AG04450 (cell line): ENCODE measurements at regions not wholly inside any gene's neighbourhood (a gene's known extent, or its start where the extent isn't known, plus 50 kb on each side); places are given as distances from the start of the nearest gene placed in this dataset.

Source experiments
- CTCF ChIA-PET: fragments of 300-600, 350-600 bp; formaldehyde crosslinking; extraction: SDS; loops from one replicate; lab custom pipeline; 2022; ENCODE audit warnings: antibody characterized with exemption, inconsistent platforms; lab: Charles Lee
- POLR2A ChIA-PET: fragments of 350-600 bp; formaldehyde crosslinking; extraction: SDS; loops from one replicate; lab custom pipeline; 2021; ENCODE audit warnings: antibody characterized with exemption, inconsistent platforms; lab: Yijun Ruan, JAX
- DNase-seq: peaks from one replicate; pipeline ENCODE4 v3.0.0-alpha.2; 2011; ENCODE audit warnings: low read depth, low spot score
- H3K27ac ChIP-seq: one replicate; pipeline ENCODE4 v1.5.1; 2012; ENCODE audit warnings: low read depth, low read length, control low read depth
- H3K27me3 ChIP-seq: one replicate; pipeline ENCODE4 v1.6.0; 2012; ENCODE audit warnings: low read length; ENCODE audit not compliant: control insufficient read depth, insufficient read depth
- H3K4me3 ChIP-seq: 2 replicates; pipeline ENCODE4 v1.5.1; 2011; ENCODE audit warnings: mild to moderate bottlenecking, low read depth, low read length, control low read depth
- H3K9me3 ChIP-seq: 2 replicates; pipeline ENCODE4 v1.5.1; 2012; ENCODE audit warnings: low read length; ENCODE audit not compliant: control insufficient read depth, insufficient read depth
- TF ChIP-seq, protein P1 (sequence below): IDR thresholded peaks from 2 replicates; pipeline ENCODE4 v1.5.1; 2011; ENCODE audit warnings: low read depth, low read length, control low read depth, inconsistent platforms

DNA sequence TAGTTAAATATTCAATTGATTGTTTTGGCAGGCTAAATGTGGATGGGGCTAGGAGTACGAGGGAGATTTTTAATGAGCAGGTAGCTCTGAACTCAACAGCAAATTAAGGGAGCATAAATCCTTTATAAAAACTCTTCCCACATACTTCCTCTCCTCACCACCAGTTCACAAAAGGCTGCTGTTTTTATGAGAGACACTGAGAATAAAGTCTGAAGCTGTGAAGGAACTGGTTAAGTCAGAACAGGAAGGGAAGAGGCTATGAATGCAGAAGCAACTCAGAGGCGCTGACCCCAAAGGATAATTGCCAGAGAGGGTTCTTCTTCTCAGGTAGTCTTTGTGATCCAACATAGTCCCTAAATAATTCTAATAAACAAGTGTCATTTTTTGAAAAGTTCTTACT, 406.1 kb downstream of the GPM6A start:
- no peak for DNase-seq
- Histone ChIP-seq H3K9me3 (peaks cover 3% of the 10 kb centered on the region), H3K27ac (no peak overlapping the region), H3K4me3 (no peak overlapping the region), H3K27me3 (no peaks in the 10 kb centered on the region)
- TF ChIP-seq, protein P1, sequence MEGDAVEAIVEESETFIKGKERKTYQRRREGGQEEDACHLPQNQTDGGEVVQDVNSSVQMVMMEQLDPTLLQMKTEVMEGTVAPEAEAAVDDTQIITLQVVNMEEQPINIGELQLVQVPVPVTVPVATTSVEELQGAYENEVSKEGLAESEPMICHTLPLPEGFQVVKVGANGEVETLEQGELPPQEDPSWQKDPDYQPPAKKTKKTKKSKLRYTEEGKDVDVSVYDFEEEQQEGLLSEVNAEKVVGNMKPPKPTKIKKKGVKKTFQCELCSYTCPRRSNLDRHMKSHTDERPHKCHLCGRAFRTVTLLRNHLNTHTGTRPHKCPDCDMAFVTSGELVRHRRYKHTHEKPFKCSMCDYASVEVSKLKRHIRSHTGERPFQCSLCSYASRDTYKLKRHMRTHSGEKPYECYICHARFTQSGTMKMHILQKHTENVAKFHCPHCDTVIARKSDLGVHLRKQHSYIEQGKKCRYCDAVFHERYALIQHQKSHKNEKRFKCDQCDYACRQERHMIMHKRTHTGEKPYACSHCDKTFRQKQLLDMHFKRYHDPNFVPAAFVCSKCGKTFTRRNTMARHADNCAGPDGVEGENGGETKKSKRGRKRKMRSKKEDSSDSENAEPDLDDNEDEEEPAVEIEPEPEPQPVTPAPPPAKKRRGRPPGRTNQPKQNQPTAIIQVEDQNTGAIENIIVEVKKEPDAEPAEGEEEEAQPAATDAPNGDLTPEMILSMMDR, result no peak
- POLR2A ChIA-PET, result no interaction called here
- CTCF ChIA-PET, result interaction anchor here (0.6 kb wide), 1 partner anchor 935 kb away, joined by 3 read pairs; no protein-coding TSS in a partner anchor

DNA sequence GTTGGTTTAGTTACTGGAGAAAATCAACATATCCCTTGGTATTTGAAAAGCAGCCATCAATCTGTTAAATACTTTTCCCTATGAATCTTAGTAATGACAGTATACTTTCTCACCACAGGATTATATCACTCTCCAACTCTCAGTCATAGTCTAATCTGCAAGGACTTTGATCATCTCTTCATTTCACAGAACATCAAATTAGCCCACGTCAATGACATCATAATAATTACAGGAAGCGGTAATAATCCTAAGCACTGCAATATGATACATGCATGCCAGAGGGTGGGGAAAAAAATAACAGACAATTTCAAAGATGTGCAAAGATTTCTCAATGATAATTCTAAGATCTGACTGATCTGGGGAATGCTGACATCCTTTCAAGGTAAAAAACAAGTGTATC, 404.1 kb downstream of the GPM6A start:
- H3K27ac ChIP-seq, result no peak overlapping the region
- CTCF ChIA-PET, result no interaction called here
- peaks cover 6% of the 10 kb centered on the region for H3K9me3 ChIP-seq
- POLR2A ChIA-PET, result no interaction called here
- no peaks in the 10 kb centered on the region for H3K27me3 ChIP-seq
- TF ChIP-seq, protein P1, result no peak
- no peak overlapping the region for H3K4me3 ChIP-seq
- no peak for DNase-seq

DNA sequence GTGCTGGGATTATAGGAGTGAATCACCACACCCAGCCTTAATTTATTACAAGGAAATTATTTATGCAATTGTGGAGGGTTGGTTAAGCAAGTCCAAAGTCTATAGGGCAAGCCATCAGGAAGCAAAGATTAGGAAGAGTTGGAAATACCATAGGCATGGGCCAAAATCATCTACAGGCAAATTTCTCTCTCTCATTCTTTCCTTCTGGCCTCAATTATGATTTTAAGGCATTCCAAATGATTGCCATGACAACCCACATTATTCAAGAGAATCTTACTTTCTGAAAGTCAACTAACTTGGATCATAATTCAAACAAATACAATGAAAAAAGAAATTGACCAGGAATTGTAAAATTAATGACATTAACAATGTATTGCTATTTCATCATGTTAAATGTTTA, 400.8 kb downstream of the GPM6A start:
- ChIA-PET POLR2A (no interaction called here), CTCF (no interaction called here)
- TF ChIP-seq, protein P1, result no peak
- Histone ChIP-seq H3K4me3 (no peak overlapping the region), H3K9me3 (peaks cover 10% of the 10 kb centered on the region), H3K27me3 (no peaks in the 10 kb centered on the region), H3K27ac (no peak overlapping the region)
- DNase-seq, result no peak

DNA sequence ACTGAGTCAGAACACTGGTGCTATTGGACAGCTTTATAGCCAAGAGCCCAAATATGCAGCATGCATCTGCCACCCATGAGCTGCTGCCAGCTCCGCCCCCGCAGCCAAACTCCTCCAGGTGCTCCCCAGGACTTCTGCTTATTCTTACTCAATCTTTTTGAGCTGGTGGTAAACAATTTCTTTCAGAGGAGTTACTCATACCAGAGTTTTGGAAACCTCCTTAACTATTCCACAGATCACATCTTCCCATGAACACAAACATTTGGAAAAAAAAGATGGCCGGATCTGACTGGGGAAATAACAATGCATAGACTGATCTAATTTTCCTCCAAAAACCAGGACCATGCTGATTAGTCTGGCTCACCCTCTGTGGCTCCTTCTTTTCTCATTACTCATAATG, 399.9 kb downstream of the GPM6A start:
- Histone ChIP-seq H3K27me3 (no peaks in the 10 kb centered on the region), H3K9me3 (peaks cover 10% of the 10 kb centered on the region), H3K27ac (no peak overlapping the region), H3K4me3 (no peak overlapping the region)
- CTCF ChIA-PET, result no interaction called here
- TF ChIP-seq, protein P1, result no peak
- POLR2A ChIA-PET, result no interaction called here
- no peak for DNase-seq

DNA sequence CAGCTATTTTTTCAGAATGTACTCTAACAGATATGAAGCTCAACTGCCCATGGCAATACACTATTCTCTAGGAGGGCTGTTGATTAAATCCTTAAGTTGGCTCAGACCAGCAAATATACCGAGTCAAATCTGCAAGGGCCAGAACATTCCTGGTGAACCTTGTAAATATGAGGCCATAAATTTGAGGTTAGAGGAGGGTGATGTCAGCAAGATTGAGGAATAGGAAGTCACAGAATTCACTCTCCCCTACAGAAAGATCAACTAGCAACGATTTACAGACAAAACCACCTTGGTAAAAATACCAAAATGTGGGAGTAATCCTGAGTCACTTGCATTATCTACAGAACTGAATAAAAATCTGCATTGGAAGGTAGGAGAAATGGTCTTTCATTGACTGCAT, 399.3 kb downstream of the GPM6A start:
- TF ChIP-seq, protein P1, result no peak
- no peak overlapping the region for H3K27ac ChIP-seq
- H3K9me3 ChIP-seq, result peaks cover 10% of the 10 kb centered on the region
- CTCF ChIA-PET, result no interaction called here
- H3K27me3 ChIP-seq, result no peaks in the 10 kb centered on the region
- DNase-seq, result no peak
- no peak overlapping the region for H3K4me3 ChIP-seq
- POLR2A ChIA-PET, result no interaction called here
